BJ (cell line): ENCODE measurements at regions not wholly inside any gene's neighbourhood (a gene's known extent, or its start where the extent isn't known, plus 50 kb on each side); places are given as distances from the start of the nearest gene placed in this dataset.

Experiments
- CTCF ChIA-PET: fragments of 350-600 bp; formaldehyde crosslinking; extraction: SDS; loops from one replicate; lab custom pipeline; 2021; ENCODE audit warnings: antibody characterized with exemption, inconsistent platforms; lab: Yijun Ruan, JAX
- POLR2A ChIA-PET: fragments of 300-600 bp; sonication (Branson Sonifier 250); formaldehyde crosslinking; extraction: SDS; loops from one replicate; lab custom pipeline; 2021; ENCODE audit warnings: antibody characterized with exemption; lab: Charles Lee
- DNase-seq: peaks from one replicate; pipeline ENCODE4 v3.0.0-alpha.2; 2011; ENCODE audit warnings: low read depth
- H3K27me3 ChIP-seq: 2 replicates; pipeline ENCODE4 v1.6.0; 2011; ENCODE audit warnings: low read length; ENCODE audit not compliant: control insufficient read depth, insufficient read depth
- H3K36me3 ChIP-seq: 2 replicates; pipeline ENCODE4 v1.5.1; 2011; ENCODE audit warnings: low read length; ENCODE audit not compliant: control insufficient read depth, insufficient read depth
- H3K4me3 ChIP-seq: 2 replicates; pipeline ENCODE4 v1.5.1; 2011; ENCODE audit warnings: low read depth, mild to moderate bottlenecking, control low read depth, low read length
- TF ChIP-seq, protein P1 (sequence below): IDR thresholded peaks from 2 replicates; pipeline ENCODE4 v1.5.1; 2011; ENCODE audit warnings: low read depth, mild to moderate bottlenecking, control low read depth, inconsistent platforms, low read length, moderate library complexity; ENCODE audit not compliant: insufficient read depth

DNA sequence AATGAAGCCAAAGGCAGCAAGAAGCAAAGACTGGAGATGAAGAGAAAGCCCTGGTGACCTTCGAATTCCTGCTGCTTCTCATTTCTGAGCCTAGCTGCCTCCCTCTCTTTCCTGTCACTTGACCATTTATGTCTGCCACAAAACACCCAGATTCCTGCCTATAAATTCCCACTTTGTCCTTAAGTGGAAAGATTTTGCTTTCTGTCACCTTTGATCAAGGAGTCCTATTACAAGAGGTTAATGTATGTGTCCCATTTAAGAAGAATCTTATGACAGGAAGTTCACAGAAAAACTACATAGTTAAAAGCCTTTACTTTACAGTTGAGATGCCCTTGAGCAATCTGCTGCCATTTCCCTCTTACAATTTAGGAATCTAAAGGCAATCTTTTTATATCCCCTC, 155.7 kb downstream of the GALC start:
- Histone ChIP-seq H3K4me3 (no peak overlapping the region), H3K36me3 (no peaks in the 10 kb centered on the region), H3K27me3 (no peaks in the 10 kb centered on the region; the same call in 1 of the 2 replicates)
- ChIA-PET CTCF (no interaction called here), POLR2A (no interaction called here)
- TF ChIP-seq, protein P1, sequence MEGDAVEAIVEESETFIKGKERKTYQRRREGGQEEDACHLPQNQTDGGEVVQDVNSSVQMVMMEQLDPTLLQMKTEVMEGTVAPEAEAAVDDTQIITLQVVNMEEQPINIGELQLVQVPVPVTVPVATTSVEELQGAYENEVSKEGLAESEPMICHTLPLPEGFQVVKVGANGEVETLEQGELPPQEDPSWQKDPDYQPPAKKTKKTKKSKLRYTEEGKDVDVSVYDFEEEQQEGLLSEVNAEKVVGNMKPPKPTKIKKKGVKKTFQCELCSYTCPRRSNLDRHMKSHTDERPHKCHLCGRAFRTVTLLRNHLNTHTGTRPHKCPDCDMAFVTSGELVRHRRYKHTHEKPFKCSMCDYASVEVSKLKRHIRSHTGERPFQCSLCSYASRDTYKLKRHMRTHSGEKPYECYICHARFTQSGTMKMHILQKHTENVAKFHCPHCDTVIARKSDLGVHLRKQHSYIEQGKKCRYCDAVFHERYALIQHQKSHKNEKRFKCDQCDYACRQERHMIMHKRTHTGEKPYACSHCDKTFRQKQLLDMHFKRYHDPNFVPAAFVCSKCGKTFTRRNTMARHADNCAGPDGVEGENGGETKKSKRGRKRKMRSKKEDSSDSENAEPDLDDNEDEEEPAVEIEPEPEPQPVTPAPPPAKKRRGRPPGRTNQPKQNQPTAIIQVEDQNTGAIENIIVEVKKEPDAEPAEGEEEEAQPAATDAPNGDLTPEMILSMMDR = no peak
- no peak for DNase-seq

DNA sequence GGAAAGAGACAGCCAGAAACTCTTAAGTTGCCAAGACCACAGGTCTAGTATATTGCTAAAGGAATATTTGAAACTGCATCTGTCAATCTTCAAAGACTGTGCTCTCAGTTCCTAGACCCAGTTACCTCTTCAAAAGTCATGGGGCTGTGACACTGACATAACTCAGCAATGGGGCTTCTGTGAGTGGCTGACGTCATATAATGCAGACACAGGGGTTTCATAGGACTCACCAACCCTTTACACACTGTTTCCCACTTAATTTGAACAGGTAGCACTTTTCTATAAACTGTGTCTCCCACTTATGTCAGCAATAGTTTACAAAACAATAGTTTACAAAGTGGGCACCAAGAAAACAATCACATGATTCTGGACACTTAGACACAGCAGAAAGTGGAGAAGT, 158.4 kb downstream of the GALC start:
- Histone ChIP-seq H3K4me3 (no peak overlapping the region), H3K27me3 (no peaks in the 10 kb centered on the region), H3K36me3 (no peaks in the 10 kb centered on the region)
- DNase-seq = no peak
- ChIA-PET CTCF (no interaction called here), POLR2A (no interaction called here)
- TF ChIP-seq, protein P1 = no peak

DNA sequence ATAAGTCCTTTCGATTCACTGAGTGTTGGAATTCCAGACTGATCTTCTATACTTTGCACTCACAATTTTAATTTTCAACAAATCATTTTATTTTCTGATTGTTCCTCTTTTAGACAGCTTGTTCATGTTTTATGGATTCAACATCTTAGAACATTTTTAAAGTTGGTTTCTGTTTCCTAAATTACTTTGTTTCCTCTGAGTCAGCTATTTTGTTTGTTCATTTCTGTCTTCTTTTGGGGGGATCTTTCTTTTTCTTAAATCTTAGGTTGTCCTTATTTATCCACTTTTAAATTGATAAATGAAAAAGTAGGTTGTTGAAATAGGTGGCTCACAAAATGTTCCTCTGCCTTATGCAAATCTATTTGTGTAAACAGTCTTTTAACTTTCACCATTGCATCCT, 160.0 kb downstream of the GALC start:
- POLR2A ChIA-PET = no interaction called here
- CTCF ChIA-PET = interaction anchor here (0.6 kb wide), 1 partner anchor 63 kb away, joined by 3 read pairs; no protein-coding TSS in a partner anchor
- Histone ChIP-seq H3K4me3 (no peak overlapping the region), H3K27me3 (no peaks in the 10 kb centered on the region), H3K36me3 (no peaks in the 10 kb centered on the region)
- no peak for DNase-seq
- TF ChIP-seq, protein P1 = no peak

DNA sequence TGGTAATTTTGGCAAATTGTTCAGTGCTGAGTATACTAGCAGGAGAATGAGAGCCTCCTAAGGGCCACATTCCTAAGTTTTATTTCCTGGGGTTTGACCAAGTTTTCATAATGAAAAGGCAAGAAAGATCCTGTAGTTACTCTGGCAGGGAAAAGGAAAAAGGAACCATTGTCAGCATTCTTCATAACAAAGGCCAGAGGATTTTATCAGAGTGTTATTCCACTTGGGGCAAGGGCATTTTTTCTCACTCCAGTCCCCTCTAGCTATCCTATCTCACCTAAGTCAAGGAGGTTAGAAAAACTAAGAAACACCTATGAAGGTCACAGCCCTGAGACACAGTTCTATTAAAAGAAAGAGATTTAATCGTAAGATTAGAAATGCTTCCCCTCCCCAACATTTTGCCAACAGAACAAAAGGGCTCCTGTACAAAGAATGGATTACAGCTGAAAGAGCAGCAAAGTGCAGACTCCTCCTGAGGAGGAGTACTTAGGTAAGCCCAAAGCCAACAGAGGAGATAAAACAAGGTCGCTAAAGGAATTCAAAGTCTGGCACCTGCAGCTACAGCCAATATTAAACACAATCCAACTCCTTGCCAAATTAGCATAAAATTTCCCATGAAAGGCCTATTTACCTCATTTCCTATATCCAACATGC, 162.4 kb downstream of the GALC start:
- Histone ChIP-seq H3K36me3 (no peaks in the 10 kb centered on the region), H3K4me3 (no peak overlapping the region), H3K27me3 (no peaks in the 10 kb centered on the region)
- CTCF ChIA-PET = no interaction called here
- no peak for DNase-seq
- TF ChIP-seq, protein P1 = no peak
- POLR2A ChIA-PET = no interaction called here

DNA sequence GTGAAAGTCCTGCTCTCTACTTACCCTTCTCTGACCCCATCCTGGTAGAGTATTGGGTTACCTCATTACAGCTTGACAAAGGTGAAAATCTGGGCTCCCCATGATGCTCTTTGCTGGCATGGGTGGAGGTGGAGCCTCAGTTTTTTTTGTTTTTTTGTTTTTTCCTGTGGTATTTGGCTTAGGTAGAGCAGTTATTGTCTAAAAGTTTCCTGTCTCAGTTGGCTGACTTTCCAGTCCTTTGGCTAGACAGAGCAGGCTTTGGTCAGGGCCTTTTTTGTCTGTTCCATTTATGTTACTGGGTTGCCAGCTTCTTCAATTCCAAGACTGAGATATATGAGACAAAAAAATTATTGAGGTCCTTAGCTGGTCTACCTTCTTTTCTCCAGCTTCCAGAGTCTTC, 163.4 kb downstream of the GALC start:
- TF ChIP-seq, protein P1 = no peak
- ChIA-PET POLR2A (no interaction called here), CTCF (interaction anchor here (1.5 kb wide), 1 partner anchor 24 kb away, joined by 5 read pairs; no protein-coding TSS in a partner anchor)

More for the DNA sequence above, 163.4 kb downstream of the GALC start:
- H3K36me3 ChIP-seq = no peaks in the 10 kb centered on the region
- no peaks in the 10 kb centered on the region for H3K27me3 ChIP-seq
- no peak for DNase-seq
- no peak overlapping the region for H3K4me3 ChIP-seq
